ENCODE measurements at regions not wholly inside any gene's neighbourhood (a gene's known extent, or its start where the extent isn't known, plus 50 kb on each side); places are given as distances from the start of the nearest gene placed in this dataset.
A peak's percentile ranks its signal among the peaks of the same experiment; 100 is the strongest.

GRCh38 chr11:122181372-122181771 lies 65.4 kb upstream of the BLID start:
- Mint-ChIP-seq H3K27ac (no peak overlapping the region), H3K4me3 (no peak overlapping the region), H3K4me1 (peaks cover 13% of the 10 kb centered on the region), H3K36me3 (ENCODE audit: low read depth) (peaks cover 6% of the 10 kb centered on the region), H3K27me3 (ENCODE audit: low read depth) (no peaks in the 10 kb centered on the region), H3K9me3 (no peaks in the 10 kb centered on the region)
- TF ChIP-seq CTCF (IDR thresholded peaks at IDR 0.05; ENCODE audit: unreplicated experiment in 3 of 3) = no peak

- Mint-ChIP-seq H3K4me1 (peaks cover 13% of the 10 kb centered on the region), H3K27ac (peak overlapping the region in 2 of 3 experiments; percentile 23 to 36), H3K27me3 (ENCODE audit: low read depth) (no peaks in the 10 kb centered on the region), H3K36me3 (ENCODE audit: low read depth) (peaks cover 10% of the 10 kb centered on the region), H3K4me3 (no peak overlapping the region), H3K9me3 (no peaks in the 10 kb centered on the region)
- no peak for TF ChIP-seq CTCF (IDR thresholded peaks at IDR 0.05; ENCODE audit: unreplicated experiment in 3 of 3)
Observed at GRCh38 chr11:122179961-122180834, 64.2 kb upstream of the BLID start.

GRCh38 chr11:122178795-122179194 lies 62.8 kb upstream of the BLID start:
- TF ChIP-seq CTCF (IDR thresholded peaks at IDR 0.05; ENCODE audit: unreplicated experiment in 3 of 3) = no peak

GRCh38 chr11:122177238-122177637 lies 61.2 kb upstream of the BLID start:
- H3K4me1 Mint-ChIP-seq = peaks cover 8% of the 10 kb centered on the region

More at GRCh38 chr11:122178795-122179194, 62.8 kb upstream of the BLID start:
- H3K9me3 Mint-ChIP-seq = no peaks in the 10 kb centered on the region
- peaks cover 8% of the 10 kb centered on the region for H3K4me1 Mint-ChIP-seq
- H3K4me3 Mint-ChIP-seq = no peak overlapping the region
- H3K27ac Mint-ChIP-seq = no peak overlapping the region
- peaks cover 10% of the 10 kb centered on the region for H3K36me3 Mint-ChIP-seq (ENCODE audit: low read depth)
- no peaks in the 10 kb centered on the region for H3K27me3 Mint-ChIP-seq (ENCODE audit: low read depth)

GRCh38 chr11:122176651-122177050 lies 60.6 kb upstream of the BLID start:
- peaks cover 8% of the 10 kb centered on the region for H3K4me1 Mint-ChIP-seq
- TF ChIP-seq CTCF (IDR thresholded peaks at IDR 0.05; ENCODE audit: unreplicated experiment in 3 of 3) = no peak
- no peak overlapping the region for H3K27ac Mint-ChIP-seq
- no peaks in the 10 kb centered on the region for H3K9me3 Mint-ChIP-seq
- H3K4me3 Mint-ChIP-seq = no peak overlapping the region
- H3K27me3 Mint-ChIP-seq (ENCODE audit: low read depth) = no peaks in the 10 kb centered on the region
- peaks cover 10% of the 10 kb centered on the region for H3K36me3 Mint-ChIP-seq (ENCODE audit: low read depth)

More at GRCh38 chr11:122177238-122177637, 61.2 kb upstream of the BLID start:
- Mint-ChIP-seq H3K4me3 (no peak overlapping the region), H3K9me3 (no peaks in the 10 kb centered on the region), H3K27ac (no peak overlapping the region), H3K36me3 (ENCODE audit: low read depth) (peaks cover 10% of the 10 kb centered on the region), H3K27me3 (ENCODE audit: low read depth) (no peaks in the 10 kb centered on the region)
- no peak for TF ChIP-seq CTCF (IDR thresholded peaks at IDR 0.05; ENCODE audit: unreplicated experiment in 3 of 3)

DNA sequence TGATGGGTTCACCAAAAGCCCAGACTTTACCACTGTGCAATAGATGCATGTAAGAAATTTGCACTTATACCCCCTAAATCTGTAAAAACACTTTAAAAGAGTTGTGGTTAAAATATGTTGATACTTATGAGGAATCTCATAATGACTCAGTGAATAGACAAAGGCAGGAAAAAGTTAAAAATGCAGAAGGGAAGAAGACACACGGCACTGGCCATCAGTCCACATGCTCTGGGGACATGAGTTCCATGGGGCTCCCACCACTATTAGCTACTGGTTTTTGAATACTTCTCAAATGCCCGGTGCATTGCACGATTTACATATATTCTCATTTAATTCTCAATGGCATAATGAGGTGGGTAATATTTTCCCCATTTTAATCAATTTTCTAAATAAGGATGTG lies 59.3 kb upstream of the BLID start:
- no peaks in the 10 kb centered on the region for H3K9me3 Mint-ChIP-seq
- H3K27me3 Mint-ChIP-seq (ENCODE audit: low read depth) = peaks cover 5% of the 10 kb centered on the region
- no peak overlapping the region for H3K27ac Mint-ChIP-seq
- H3K4me3 Mint-ChIP-seq = no peak overlapping the region
- H3K4me1 Mint-ChIP-seq = peaks cover 6% of the 10 kb centered on the region
- no peak for TF ChIP-seq CTCF (IDR thresholded peaks at IDR 0.05; ENCODE audit: unreplicated experiment in 3 of 3)
- peaks cover 18% of the 10 kb centered on the region for H3K36me3 Mint-ChIP-seq (ENCODE audit: low read depth)

Data from nephron (organoid).